GM19238 (cell line): ENCODE measurements at regions not wholly inside any gene's neighbourhood (a gene's known extent, or its start where the extent isn't known, plus 50 kb on each side); places are given as distances from the start of the nearest gene placed in this dataset.
"Not testable (repeated sequence)": the region's sequence is repeated elsewhere in the genome, so short reads cannot be mapped to it uniquely, and the experiment has no call there.

Source experiments
- DNase-seq: peaks from one replicate; pipeline ENCODE4 v3.0.0; 2011; ENCODE audit warnings: low spot score; ENCODE audit not compliant: insufficient read length

DNA sequence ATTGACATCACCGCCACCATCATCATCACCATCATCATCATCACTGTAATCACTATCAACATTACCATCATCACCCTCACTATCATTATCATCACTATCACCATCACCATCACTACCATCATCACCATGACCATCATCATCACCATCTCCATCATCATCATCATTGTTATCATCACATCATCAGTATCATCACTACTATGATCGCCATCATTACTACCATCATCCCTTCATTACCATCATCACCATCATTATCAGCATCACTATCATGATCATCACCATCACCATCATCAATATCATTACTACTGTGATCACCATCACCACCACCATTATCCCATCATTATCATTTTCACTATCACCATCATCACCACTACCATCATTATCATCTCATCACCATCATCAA, 368.3 kb downstream of the SEC14L1 start:
- no peak for DNase-seq

DNA sequence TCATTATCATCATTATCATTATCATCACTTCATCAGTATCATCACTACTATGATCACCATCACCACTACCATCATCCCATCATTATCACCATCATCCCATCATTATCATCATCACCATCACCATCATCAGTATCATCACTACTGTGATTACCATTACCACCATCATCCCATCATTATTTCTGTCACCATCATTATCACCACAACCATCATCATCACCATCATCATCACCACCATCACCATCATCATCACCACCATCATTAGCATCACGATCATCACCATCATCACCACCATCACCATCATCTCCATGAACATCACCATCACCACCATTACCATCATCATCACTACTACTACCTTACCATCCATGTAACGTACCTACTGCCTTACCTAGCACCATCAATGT, 368.8 kb downstream of the SEC14L1 start:
- no peak for DNase-seq

DNA sequence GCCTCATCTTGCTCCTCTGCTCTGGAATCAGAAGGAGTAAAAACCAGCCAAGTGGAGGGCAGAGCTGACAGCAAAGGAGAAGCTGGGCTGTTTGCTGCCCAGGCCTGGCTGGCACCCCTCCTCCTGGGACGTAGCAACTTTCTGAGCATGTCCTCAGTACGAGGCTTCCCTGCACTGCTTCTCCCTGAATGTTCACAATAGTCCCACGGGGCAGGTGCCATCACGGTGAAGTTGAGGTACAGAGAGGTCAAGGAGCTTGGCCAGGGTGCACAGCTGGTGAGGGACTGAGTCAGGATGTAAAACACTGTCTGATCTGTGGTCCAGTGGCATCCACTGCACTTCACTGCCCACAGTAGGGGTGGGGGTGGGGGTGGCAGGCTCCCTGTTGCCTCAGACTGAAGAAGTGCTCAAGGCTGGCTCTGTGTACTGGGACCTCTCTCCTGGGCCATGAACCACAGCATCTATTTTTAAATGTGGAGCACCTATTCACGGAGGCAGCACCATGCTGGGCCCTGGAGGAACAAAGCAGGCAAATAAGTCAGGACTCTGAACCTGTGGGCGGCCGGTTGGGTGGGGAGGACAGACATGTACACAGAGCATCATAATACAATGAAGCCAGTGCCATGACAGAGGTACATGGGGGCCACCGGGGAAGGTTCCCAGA, 369.5 kb downstream of the SEC14L1 start:
- no peak for DNase-seq

DNA sequence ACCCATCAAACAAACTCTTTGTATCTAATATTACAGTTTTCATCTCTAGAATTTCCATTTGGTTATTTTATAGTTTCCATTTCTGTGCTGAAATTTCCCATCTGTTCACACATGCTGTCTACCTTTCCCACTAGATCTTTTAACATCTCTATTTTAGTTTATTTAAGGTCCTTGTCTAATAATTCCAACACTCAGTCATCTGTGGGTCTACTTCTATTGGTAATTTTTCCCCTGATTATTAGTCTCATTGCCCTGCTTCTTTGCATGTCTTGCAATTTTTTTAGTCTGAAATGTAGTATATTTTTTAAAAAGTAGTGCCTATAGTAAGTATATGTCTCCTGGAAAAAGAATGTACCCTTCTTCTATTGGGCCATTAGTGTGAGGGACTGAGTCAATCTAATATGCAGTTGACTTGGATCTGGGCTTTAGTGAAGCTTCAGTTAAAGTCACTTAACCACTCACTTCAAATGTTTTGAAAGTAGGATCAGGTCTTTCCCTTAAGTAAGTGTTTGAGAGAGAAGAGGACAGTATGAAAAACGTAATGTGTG, 370.8 kb downstream of the SEC14L1 start:
- DNase-seq: no peak

DNA sequence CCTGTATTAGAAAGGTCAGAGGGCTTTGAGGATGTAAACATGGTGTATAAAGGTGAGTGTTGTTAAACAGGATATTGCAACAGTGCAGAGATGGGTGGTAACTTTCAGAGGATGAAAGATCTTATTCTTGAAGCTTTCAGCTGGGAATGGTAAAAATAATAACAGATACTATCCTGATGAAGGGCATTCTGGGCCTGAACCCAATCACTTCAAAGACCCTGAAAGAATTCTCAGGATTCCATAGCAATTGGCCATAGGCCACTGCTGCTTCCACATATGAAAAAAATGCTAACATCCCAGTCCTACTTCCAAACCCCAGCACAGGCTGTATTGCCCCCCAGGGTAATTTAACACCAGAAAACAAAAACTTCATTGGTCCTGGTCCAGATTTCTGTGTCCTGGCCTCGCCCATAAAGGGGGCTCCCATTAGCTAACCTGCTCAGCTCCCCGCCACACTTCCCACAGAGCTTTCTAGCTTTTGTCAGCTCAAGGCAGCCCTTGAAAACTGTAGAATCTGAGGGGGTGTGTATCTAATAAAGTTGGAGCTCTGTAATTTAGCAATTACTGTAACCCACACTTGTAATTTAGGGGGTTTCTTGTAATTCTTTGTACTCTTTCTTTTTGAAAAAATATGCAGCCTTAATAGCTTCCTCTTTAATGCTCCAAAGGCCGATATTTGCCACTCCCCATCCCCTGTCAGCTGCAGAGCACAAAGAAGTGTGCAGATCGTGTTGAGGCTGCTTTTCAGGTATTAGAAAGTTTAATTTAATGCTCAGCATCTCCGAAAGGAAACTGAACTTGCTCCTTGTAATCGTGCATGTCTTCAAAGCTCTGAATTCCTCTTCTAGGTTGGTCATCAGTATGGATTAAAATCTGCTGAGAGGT, 371.5 kb downstream of the SEC14L1 start:
- no peak for DNase-seq

DNA sequence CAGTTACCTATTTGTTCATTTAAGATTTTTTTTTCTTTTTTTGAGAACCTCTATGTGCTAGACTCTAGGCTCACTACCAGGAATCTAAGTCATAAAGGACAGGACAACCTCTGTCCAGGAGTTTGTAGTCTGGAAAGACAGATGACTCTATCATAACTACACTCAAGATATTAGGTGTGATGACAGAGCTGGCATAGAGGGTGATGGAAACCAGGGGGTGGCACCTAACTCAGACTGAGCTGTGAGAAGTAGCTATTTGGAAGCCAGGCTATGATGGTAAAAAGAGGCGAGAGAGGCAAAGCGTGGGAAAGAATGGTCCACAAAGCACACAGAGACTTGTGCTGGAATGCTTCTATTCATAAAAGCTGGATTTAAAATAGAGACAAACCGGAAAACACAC, 372.3 kb downstream of the SEC14L1 start:
- DNase-seq: no peak

DNA sequence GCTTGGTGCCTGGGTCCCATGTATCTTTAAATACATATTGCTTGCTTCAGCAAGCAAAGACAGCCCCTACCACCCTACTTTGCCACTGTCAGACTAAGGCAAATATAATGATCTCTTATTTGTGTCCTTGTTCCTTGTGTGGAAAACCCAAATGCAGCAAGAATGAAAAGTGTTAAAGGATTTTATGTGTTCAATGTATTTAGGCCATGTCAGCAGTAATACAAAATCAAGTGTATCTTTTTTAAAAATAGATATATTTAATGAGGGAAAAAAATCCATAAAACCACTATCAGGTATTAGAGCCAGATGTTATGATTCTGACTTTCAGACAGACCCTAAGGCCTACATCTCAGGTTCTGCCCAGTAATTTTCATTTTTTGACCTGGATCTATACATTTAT, 374.5 kb downstream of the SEC14L1 start:
- no peak for DNase-seq

DNA sequence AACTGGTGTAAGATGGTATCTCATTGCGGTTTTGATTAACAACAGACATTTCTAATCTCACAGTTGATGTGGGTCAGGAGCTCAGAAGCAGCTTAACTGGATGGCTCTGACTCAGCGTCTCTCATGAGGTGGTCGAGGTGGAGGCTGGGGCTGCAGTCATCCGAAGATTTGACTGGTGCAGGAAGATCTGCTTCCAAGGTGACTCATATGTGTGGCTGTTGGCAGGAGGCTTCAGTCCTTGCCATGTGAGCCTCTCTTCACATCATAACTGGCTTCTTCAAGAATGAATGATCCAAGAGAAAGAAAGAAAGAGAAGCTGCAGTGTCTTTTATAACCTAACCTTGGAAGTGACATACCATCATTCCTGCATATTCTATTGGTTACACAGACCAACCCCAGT, 376.1 kb downstream of the SEC14L1 start:
- DNase-seq: no peak

DNA sequence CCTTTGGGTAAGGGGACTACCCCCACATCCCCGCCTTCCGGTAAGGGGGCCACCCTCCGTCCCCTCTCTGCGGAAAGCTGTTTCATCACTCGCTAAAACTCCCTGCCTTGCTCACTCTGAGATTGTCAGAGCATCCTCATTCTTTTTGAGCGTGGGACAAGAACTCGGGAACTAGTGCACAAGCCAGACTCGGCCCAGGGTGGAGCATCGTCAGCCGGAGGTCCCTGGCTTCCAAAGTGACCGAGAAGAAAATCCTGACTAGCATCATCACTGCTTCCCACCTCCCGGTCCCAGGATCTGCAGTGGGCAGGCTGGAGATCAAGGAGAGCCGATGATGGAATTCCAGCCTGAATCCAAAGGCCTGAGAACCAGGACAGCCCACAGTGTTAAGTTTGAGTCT, 380.3 kb downstream of the SEC14L1 start:
- no peak for DNase-seq

DNA sequence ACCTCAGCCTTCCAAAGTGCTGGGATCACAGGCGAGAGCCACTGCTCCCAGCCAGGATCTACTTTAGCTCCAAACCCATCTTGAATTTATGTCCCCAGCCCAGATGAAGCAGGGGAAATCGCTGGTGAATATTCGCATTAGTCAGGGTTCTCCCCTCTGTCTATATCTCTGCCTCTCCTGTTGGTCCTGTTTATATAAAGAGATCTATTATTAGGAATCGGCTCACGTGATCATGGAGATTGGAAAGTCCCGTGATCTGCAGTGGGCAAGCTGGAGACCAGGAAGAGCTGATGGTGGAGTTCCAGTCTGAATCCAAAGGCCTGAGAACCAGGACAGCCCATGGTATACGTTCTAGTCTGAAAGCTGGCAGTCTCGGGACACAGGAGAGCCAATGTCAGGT, 382.8 kb downstream of the SEC14L1 start:
- DNase-seq: no peak

DNA sequence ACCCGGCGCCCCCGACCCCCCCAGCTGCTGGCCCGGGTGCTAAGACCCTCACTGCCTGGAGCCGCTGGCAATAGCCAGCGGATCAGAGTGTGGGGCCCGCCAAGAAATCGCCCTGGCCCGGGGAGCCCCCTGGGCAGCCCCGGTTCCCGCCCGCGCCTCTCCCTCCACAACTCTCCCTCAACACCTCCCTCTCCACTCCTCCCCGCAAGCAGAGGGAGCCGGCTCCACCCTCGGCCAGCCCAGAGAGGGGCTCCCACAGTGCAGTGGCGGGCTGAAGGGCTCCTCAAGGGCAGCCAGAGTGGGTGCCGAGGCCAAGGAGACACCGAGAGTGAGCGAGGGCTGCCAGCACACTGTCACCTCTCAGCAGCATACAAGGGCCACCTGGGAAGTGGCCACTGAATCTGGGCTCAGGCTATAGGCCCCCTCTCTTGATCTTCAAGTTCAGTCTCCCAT, 385.5 kb downstream of the SEC14L1 start:
- DNase-seq: no peak

DNA sequence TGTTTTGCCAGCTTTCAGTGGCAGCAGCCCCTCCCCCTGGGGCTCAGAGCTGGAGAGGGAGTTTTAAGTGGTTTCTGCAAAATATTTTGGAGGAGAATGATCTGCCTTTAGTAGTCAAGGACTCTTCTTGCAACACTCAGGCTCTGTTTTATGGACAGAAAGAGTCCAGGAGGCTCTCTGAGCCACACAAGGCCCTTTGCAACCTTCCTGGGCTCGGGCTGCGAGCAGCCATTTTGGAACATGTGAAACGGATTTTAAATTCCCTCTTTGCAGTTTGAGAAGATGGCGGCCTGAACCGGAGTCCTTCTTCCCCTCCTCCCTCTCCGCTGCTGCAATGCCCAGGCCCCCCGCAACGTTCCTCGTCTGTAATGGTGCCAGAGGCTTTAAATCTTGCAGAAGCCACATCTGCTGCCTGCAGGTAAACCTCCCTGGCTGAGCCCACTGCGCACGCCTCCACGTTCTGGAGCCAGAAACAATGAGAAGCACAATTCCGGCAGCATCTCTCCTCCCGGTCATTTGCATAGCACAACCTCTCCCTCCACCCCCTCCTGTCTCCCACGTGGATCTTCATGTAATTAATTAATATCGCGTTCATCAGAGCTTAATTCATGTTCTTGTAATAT, 386.1 kb downstream of the SEC14L1 start:
- DNase-seq: no peak

DNA sequence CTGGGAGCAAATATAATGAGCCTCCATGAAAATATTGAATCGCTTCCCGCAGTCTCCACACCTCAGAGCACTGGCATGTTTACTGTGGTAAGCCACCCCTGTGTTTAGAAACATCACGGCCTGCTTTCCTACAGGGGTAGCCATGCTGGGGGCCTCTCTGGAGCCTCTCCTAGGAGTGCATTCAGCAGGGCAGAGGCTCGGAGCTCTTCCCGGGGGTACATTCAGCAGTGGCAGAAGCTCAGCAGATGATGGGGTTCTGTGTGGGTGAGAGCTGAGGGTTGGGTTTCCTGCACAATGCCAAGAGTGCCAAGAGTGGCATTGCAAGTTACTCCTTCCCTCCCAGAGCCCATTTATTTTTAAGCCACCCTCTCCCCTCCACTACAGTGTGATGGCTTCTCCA, 386.6 kb downstream of the SEC14L1 start:
- no peak for DNase-seq

DNA sequence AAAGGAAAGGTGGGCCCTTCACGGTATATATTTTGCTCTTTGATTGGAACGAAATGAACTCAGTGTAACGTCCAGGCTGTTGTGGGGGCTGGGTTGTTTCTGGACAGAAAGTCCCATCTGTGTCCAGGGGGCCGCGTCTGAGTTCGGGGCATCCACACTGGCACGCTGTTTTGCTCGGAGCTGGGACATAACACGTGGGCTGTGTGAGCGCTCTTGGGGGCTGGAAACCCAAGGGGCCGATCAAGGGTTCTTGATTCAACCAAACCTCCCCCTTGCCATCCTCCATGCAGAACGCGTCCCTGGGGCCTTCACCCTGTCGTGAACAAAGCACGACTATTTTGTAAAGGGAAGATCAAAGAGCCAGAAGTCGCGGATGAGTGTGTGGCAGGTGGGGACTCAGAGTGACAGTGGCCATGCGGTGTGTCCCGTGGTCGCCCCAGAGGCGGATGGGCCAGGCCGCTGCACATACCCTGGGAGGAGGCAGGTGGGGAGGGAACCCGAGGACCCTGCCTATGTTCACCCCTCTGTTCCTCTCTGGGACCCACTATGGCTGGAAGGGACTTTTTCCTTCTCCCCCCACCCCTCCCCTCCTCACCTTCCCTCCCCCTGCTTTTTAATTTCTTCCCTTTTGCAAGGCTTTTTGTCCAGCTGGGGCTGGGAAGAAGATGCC, 387.2 kb downstream of the SEC14L1 start:
- no peak for DNase-seq

DNA sequence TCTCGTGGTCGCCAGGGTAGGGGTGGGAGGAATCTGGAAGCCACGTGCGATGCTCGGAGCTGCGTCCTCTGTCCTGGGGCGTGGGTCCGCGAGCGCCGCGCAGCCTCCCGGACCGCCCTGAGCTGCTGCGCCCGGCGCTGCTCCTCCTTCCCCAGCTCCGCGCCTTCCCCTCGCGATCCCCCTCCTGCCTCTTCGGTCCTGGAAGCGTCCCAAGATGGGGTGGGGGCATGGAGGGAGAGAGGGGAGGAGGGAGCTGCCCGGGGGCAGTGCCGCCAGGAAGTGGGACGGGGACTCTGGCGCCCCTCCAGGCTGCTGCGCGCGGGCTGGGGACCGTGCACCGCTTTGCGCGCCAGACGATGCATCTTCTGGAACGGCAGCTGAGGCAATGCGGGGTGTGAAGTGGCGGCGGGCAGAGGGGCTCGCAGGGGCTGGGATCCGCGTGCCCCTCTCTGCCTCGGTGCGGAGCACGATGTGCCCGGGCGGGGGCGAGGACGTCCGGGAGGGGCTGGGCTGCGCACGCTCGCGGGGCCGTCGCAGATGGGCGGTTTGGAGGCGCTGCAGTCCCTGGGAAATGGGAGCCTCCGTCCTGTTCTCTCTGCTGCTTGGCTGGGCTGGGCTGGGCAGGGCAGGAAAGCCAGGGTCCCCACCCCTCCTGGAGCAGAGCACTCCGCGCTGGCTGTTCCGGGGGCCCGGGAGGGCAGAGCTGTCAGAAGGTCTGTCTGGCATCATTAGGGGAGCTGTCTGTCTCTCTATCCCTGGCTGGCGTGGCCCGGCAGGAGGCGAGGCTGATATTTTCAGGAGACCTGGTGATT, 388.0 kb downstream of the SEC14L1 start:
- DNase-seq: no peak

DNA sequence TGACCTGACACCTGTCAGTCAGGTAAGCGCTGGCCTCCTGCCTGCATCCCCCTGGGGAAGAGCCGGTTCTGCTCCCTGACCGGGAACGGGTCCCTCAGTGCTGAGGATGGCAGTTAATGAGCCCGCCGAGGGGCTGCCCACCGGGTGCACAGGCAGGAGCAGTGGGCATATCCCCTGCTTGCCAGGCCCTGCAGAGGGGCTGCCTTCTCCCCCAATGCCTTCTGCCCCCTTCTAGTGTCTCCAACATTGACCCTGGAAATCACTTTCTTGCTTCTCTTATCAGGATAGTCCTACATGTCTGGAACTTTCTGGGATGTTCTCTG, 388.5 kb downstream of the SEC14L1 start:
- DNase-seq: no peak

DNA sequence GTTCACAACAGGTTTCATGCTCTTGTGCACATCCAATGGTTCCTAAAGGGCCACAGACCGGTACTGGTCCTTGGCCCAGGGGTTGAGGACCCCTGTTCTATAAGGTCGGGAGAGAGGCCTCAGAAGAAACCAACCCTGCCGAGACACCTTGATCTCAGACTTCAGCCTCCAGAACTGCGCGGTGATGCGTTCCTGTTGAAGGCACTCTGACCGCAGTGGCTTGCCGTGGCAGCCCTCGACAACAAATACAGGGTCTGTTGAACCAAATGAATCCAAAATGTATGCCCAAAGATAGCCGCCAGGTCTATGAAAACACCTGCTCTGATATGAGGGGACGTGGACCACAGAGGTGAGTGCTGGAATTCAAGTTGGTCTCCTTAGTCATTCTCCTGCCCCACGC, 389.8 kb downstream of the SEC14L1 start:
- no peak for DNase-seq

DNA sequence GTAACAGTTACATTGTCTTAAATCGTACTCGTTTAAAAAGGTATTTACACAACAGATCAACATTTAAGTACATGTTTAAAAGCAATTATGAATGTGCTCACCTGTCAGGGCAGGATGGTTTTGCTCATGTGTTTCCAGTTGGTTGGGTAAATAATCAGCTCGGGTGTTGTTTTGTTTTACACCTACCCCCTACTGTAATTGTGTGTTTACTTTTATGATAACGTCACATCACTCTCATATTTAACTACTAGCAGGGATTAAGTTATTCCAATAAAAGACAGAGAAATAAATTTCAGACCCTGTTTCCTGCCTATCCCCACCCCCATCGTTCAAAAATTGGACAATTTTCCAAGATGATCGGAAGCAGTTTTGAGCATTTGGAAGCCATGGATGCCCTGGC, 390.2 kb downstream of the SEC14L1 start:
- no peak for DNase-seq

DNA sequence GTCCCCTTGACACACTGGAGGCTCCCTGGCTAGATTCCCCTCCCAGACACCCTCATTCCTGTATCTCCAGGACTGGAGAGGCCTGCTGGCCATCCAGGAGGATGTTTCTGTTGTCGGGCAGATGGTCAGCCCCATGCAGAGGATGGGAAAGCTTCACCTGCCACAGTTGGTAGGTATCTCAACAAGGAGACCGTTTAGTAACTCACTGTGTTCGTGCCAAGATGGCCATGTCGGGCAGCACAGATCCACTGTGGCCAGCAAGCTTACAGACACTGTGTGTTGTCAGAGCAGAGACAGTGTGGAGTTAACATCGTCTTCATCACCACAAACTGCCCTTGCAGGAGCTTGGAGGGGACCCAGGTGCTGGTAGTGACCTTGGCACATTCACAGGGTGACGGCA, 390.9 kb downstream of the SEC14L1 start:
- DNase-seq: no peak

DNA sequence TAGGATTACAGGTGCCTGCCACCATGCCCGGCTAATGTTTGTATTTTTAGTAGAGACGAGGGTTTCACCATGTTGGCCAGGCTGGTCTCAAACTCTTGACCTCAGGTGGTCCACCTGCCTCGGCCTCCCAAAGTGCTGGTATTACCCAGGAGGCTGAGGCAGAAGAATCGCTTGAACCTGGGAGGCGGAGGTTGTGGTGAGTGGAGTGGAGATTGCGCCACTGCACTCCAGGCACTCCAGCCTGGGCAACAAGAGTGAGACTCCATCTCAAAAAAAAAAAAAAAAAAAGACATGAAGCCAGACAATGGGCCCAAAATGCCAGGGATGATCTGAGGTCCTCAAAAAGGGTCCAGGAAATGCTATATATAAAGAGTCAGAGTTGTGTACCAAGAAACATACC, 392.9 kb downstream of the SEC14L1 start:
- not testable (repeated sequence) for DNase-seq

DNA sequence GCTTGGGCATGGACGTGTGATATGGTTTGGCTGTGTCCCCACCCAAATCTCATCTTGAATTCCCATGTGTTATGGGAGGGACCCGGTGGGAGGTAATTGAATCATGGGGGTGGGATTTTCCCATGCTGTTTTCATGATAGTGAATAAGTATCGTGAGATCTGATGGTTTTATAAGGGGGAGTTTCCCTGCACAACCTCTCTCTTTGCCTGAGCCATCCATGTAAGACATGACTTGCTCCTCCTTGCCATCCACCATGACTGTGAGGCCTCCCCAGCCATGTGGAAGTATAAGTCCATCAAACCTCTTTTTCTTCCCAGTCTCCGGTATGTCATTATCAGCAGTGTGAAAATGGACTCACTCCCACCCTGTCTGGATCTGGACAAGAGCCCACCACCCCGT, 393.4 kb downstream of the SEC14L1 start:
- DNase-seq: no peak
